ENCODE measurements at regions not wholly inside any gene's neighbourhood (a gene's known extent, or its start where the extent isn't known, plus 50 kb on each side); places are given as distances from the start of the nearest gene placed in this dataset.
A peak's percentile ranks its signal among the peaks of the same experiment; 100 is the strongest.
"Not testable (repeated sequence)": the region's sequence is repeated elsewhere in the genome, so short reads cannot be mapped to it uniquely, and the experiment has no call there.

DNA sequence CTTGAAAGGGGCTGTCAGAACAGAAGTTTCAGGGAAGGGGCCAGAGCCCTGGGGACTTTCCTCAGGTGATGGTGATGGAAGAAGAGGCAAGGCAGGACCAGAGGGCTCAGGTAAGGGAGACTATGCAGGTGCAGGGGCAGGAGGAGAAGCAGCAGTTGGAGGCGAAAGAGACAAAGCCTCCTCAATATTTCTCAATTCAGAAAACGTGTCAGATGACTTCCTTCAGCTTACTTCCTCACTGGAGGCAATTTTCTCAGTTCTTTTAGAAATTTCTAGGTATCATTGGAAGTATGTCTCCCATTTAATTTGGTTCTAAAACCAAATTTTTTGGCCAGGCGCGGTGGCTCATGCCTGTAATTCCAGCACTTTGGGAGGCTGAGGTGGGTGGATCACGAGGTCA, 112.4 kb downstream of the PPIAL4G start:
- intact Hi-C loops (cut with micrococcal nuclease); H3K4me3 Mint-ChIP-seq; H3K36me3 Mint-ChIP-seq (ENCODE audit: low read depth); H3K9me3 Mint-ChIP-seq; H3K27me3 Mint-ChIP-seq; H3K27ac Mint-ChIP-seq; DNase-seq; ATAC-seq (ENCODE audit: low read depth): not testable (repeated sequence)
- ChIA-PET CTCF (interaction anchor here (0.7 to 1.8 kb wide), 2 partner anchors 13 to 18 kb away, joined by 4 to 6 read pairs; no protein-coding TSS in a partner anchor), POLR2A (interaction anchor here (0.6 to 2.6 kb wide), 2 partner anchors 13 to 152 kb away, joined by 5 to 21 read pairs; no protein-coding TSS in a partner anchor)
- H3K4me1 Mint-ChIP-seq, result peaks cover 24% of the 10 kb centered on the region

DNA sequence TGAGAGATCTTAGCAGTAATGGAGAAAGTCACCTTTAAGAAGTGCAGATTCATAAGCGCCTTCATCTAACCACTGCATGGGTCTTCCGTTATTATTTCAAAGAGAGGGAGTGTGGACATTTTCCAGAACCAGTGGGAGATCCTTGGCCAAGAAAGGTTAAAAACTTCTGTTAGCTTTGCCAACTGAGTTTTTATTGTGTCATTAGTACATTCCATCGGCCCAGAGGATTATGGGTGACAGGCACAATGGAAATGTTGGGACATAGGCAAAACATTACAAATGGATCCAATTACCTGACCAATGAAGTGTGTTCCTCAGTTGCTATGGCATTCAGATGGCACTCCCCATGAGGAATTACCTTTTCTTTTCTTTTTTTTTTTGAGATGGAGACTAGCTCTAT, 115.5 kb downstream of the PPIAL4G start:
- Mint-ChIP-seq H3K4me1 (peaks cover 18% of the 10 kb centered on the region), H3K27me3 (peaks cover 9% of the 10 kb centered on the region), H3K4me3 (no peak overlapping the region), H3K36me3 (ENCODE audit: low read depth) (no peaks in the 10 kb centered on the region), H3K27ac (no peak overlapping the region), H3K9me3 (no peaks in the 10 kb centered on the region)
- TF ChIP-seq, protein P1, sequence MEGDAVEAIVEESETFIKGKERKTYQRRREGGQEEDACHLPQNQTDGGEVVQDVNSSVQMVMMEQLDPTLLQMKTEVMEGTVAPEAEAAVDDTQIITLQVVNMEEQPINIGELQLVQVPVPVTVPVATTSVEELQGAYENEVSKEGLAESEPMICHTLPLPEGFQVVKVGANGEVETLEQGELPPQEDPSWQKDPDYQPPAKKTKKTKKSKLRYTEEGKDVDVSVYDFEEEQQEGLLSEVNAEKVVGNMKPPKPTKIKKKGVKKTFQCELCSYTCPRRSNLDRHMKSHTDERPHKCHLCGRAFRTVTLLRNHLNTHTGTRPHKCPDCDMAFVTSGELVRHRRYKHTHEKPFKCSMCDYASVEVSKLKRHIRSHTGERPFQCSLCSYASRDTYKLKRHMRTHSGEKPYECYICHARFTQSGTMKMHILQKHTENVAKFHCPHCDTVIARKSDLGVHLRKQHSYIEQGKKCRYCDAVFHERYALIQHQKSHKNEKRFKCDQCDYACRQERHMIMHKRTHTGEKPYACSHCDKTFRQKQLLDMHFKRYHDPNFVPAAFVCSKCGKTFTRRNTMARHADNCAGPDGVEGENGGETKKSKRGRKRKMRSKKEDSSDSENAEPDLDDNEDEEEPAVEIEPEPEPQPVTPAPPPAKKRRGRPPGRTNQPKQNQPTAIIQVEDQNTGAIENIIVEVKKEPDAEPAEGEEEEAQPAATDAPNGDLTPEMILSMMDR (IDR thresholded peaks at IDR 0.05), result no peak
- intact Hi-C loops (cut with micrococcal nuclease), result no loop called here
- ATAC-seq (ENCODE audit: low read depth) (no peak), DNase-seq (no peak)
- ChIA-PET CTCF (no interaction called here), POLR2A (no interaction called here)

DNA sequence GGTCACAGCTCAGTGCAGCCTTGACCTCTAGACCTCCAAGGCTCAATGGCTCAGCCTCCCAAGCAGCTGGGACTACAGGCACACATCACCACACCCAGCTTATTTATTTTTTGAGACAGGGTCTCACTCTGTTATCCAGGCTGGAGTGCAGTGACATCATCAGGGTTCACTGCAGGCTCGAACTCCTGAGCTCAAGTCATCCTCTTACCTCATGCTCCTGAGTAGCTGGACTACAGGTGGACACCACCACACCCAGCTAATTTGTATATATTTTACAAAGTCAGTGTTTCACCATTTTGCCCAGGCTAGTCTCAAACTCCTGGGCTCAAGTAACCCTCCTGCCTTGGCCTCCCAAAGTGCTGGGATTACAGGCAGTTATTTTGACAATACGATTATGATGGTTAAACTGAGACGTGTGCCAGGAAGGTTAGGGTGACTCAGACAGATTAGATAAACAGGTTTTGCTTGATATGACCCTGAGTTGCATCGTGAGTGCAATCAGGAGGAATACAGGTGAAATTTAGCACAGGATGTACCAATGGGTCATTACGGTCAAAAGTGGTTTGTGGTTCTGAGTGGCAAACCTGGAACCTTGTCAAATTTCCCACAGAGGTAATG, 116.9 kb downstream of the PPIAL4G start:
- H3K4me3 Mint-ChIP-seq; CTCF ChIA-PET; H3K9me3 Mint-ChIP-seq; DNase-seq; intact Hi-C loops (cut with micrococcal nuclease); ATAC-seq (ENCODE audit: low read depth); POLR2A ChIA-PET; H3K36me3 Mint-ChIP-seq (ENCODE audit: low read depth); H3K27ac Mint-ChIP-seq: not testable (repeated sequence)
- H3K27me3 Mint-ChIP-seq, result peaks cover 17% of the 10 kb centered on the region
- peaks cover 18% of the 10 kb centered on the region for H3K4me1 Mint-ChIP-seq

DNA sequence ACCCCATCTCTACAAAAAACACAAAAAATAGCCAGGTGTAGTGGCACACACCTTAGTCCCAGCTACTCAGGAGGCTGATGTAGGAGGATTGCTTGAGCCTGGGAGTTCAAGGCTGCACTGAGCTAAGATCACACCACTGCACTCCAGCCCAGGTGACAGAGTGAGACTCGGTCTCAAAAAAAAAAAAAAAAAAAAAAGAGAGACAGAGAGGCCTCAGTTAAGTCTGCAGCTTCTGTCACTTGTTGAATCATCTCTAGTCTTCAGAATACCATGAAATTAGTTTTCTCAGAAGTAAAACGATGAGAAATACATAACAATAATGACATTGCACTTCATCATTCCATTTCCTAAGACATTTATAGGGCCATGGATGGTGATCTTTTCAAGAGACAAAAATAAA, 118.0 kb downstream of the PPIAL4G start:
- H3K36me3 Mint-ChIP-seq (ENCODE audit: low read depth); H3K9me3 Mint-ChIP-seq; DNase-seq; H3K27ac Mint-ChIP-seq; intact Hi-C loops (cut with micrococcal nuclease); CTCF ChIA-PET; POLR2A ChIA-PET; H3K4me3 Mint-ChIP-seq; ATAC-seq (ENCODE audit: low read depth): not testable (repeated sequence)
- peaks cover 21% of the 10 kb centered on the region for H3K27me3 Mint-ChIP-seq
- H3K4me1 Mint-ChIP-seq, result peaks cover 19% of the 10 kb centered on the region

DNA sequence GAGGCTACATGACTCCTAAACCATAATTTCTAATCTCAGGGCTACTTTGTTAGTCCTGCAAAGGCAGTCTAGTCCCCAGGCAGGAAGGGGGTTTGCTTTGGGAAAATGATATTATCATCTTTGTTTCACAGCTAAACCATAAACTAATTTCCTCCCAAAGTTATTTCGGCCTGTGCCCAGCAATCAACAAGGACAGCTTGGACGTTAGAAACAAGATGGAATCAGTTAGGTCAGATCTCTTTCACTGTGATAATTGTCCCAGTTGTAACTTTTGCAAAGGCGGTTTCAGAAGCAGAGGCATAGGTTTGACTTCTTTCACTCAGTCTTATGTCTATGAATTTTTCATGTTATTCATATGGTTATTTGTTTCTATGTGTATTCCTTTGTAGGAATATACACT, 119.1 kb downstream of the PPIAL4G start:
- H3K9me3 Mint-ChIP-seq; H3K4me3 Mint-ChIP-seq; DNase-seq; ATAC-seq (ENCODE audit: low read depth); H3K27ac Mint-ChIP-seq; POLR2A ChIA-PET; intact Hi-C loops (cut with micrococcal nuclease); H3K36me3 Mint-ChIP-seq (ENCODE audit: low read depth); CTCF ChIA-PET: not testable (repeated sequence)
- H3K4me1 Mint-ChIP-seq, result peaks cover 19% of the 10 kb centered on the region
- peaks cover 21% of the 10 kb centered on the region for H3K27me3 Mint-ChIP-seq

DNA sequence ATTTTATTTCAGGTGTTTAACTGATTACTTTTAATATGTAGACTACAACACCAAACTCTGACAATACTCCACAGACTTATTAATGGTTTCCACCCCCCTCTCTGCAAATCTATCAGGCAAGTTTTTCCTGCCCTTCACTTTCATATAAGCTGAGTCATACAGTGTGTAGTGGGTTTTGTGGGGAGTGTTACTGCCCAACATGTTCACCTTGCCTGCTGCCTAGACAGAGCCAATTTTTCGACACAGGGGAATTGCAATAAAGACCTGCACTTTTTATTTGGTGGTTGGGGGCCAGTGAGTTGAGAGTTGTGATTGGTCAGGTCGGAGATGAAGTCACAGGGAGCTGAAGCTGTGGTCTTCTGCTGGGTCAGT, 119.7 kb downstream of the PPIAL4G start:
- ATAC-seq (ENCODE audit: low read depth), result no peak
- intact Hi-C loops (cut with micrococcal nuclease), result no loop called here
- no peaks in the 10 kb centered on the region for H3K36me3 Mint-ChIP-seq (ENCODE audit: low read depth)
- H3K27me3 Mint-ChIP-seq, result peaks cover 23% of the 10 kb centered on the region
- H3K4me3 Mint-ChIP-seq, result no peak overlapping the region
- POLR2A ChIA-PET, result no interaction called here
- CTCF ChIA-PET, result no interaction called here
- peaks cover 19% of the 10 kb centered on the region for H3K4me1 Mint-ChIP-seq
- H3K9me3 Mint-ChIP-seq, result no peaks in the 10 kb centered on the region
- no peak overlapping the region for H3K27ac Mint-ChIP-seq
- TF ChIP-seq, protein P1 (IDR thresholded peaks at IDR 0.05), result no peak
- no peak for DNase-seq

DNA sequence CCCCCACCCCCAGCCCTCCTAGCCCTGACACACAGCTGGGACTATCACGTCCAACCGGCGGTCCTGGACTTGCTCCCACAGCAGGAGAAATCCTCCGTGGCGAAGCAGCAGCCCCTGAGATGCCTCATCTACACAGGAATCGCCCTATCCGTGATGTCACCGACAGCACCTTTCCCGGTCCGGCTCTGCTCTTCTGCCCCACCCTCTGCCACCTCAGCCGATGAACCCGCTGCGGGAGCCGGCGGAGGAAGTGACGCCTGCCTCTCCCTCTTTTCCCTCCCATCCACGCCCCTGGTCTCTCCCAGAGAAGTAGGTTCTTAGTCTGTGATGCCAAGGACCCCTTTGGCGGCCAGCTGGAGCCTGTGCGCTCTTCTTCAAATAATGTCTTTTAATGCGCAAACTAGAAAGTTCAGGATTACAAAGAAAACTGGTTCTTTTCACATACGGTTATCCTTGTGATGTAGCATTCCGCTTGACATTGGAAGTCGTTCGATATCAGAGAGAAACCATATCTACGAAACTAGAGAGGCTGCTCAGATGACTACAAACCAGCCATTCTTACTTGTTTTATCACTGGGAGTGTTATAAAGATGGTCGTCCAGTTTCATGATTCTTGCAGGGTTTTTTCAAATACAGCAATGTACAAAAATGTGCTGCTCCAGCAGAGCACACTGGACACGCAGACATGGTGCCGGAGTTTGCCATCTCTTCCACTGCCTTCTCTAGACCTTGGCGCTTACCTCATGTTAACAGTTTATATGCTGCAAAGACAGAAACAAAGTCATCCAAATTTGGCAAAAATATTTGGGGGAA, 120.3 kb downstream of the PPIAL4G start:
- TF ChIP-seq, protein P1 (IDR thresholded peaks at IDR 0.05), result no peak
- ATAC-seq (ENCODE audit: low read depth) (peak; percentile 25), DNase-seq (no peak)
- Mint-ChIP-seq H3K4me1 (peaks cover 19% of the 10 kb centered on the region), H3K27me3 (peaks cover 29% of the 10 kb centered on the region), H3K27ac (no peak overlapping the region), H3K9me3 (no peaks in the 10 kb centered on the region), H3K4me3 (peak overlapping the region; percentile 81), H3K36me3 (ENCODE audit: low read depth) (no peaks in the 10 kb centered on the region)
- ChIA-PET POLR2A (interaction anchor here (0.6 kb wide), 1 partner anchor 25 kb away, joined by 3 read pairs; no protein-coding TSS in a partner anchor), CTCF (no interaction called here)
- intact Hi-C loops (cut with micrococcal nuclease), result no loop called here

Measured in activated B cell treated with CpG ODN at 0.5 μM for 24 hours (primary cell).